ENCODE measurements at regions not wholly inside any gene's neighbourhood (a gene's known extent, or its start where the extent isn't known, plus 50 kb on each side); places are given as distances from the start of the nearest gene placed in this dataset.

- Histone ChIP-seq H3K4me3 (ENCODE audit: low read length) (no peak overlapping the region), H3K9me3 (ENCODE audit: control insufficient read depth, insufficient read depth, low read length) (no peaks in the 10 kb centered on the region), H3K27me3 (ENCODE audit: control insufficient read depth, insufficient read depth, low read length) (no peaks in the 10 kb centered on the region), H3K36me3 (ENCODE audit: control insufficient read depth, insufficient read depth, low read length) (no peaks in the 10 kb centered on the region), H3K4me1 (ENCODE audit: control insufficient read depth, insufficient read depth, low read length) (no peaks in the 10 kb centered on the region), H3K27ac (ENCODE audit: low read length) (no peak overlapping the region)
- no peak for DNase-seq (ENCODE audit: low read depth, low spot score)
- no CpG with 5 or more reads among the region's 3 CpGs for WGBS (ENCODE audit: insufficient coverage, insufficient read length)
These were observed 256.9 kb downstream of the PTBP2 start for GRCh38 chr1:96978444-96978843.

GRCh38 chr1:96978901-96979300, 257.3 kb downstream of the PTBP2 start:
- WGBS (ENCODE audit: insufficient coverage, insufficient read length) = no CpG with 5 or more reads among the region's 4 CpGs
- no peak for DNase-seq (ENCODE audit: low read depth, low spot score)
- no peak overlapping the region for H3K27ac ChIP-seq (ENCODE audit: low read length)

GRCh38 chr1:96979304-96980268, 258.0 kb downstream of the PTBP2 start:
- DNase-seq (ENCODE audit: low read depth, low spot score) = no peak
- no peaks in the 10 kb centered on the region for H3K4me1 ChIP-seq (ENCODE audit: control insufficient read depth, insufficient read depth, low read length)
- no CpG with 5 or more reads among the region's 3 CpGs for WGBS (ENCODE audit: insufficient coverage, insufficient read length)
- no peak overlapping the region for H3K4me3 ChIP-seq (ENCODE audit: low read length)
- no peaks in the 10 kb centered on the region for H3K9me3 ChIP-seq (ENCODE audit: control insufficient read depth, insufficient read depth, low read length)
- no peak overlapping the region for H3K27ac ChIP-seq (ENCODE audit: low read length)
- H3K36me3 ChIP-seq (ENCODE audit: control insufficient read depth, insufficient read depth, low read length) = no peaks in the 10 kb centered on the region
- no peaks in the 10 kb centered on the region for H3K27me3 ChIP-seq (ENCODE audit: control insufficient read depth, insufficient read depth, low read length)

More at GRCh38 chr1:96978901-96979300, 257.3 kb downstream of the PTBP2 start:
- H3K4me1 ChIP-seq (ENCODE audit: control insufficient read depth, insufficient read depth, low read length) = no peaks in the 10 kb centered on the region
- no peaks in the 10 kb centered on the region for H3K9me3 ChIP-seq (ENCODE audit: control insufficient read depth, insufficient read depth, low read length)
- no peak overlapping the region for H3K4me3 ChIP-seq (ENCODE audit: low read length)
- no peaks in the 10 kb centered on the region for H3K36me3 ChIP-seq (ENCODE audit: control insufficient read depth, insufficient read depth, low read length)
- H3K27me3 ChIP-seq (ENCODE audit: control insufficient read depth, insufficient read depth, low read length) = no peaks in the 10 kb centered on the region

GRCh38 chr1:96980448-96980847, 258.9 kb downstream of the PTBP2 start:
- Histone ChIP-seq H3K4me1 (ENCODE audit: control insufficient read depth, insufficient read depth, low read length) (no peaks in the 10 kb centered on the region), H3K36me3 (ENCODE audit: control insufficient read depth, insufficient read depth, low read length) (no peaks in the 10 kb centered on the region), H3K27me3 (ENCODE audit: control insufficient read depth, insufficient read depth, low read length) (no peaks in the 10 kb centered on the region), H3K9me3 (ENCODE audit: control insufficient read depth, insufficient read depth, low read length) (no peaks in the 10 kb centered on the region), H3K27ac (ENCODE audit: low read length) (no peak overlapping the region), H3K4me3 (ENCODE audit: low read length) (no peak overlapping the region)
- no CpG with 5 or more reads among the region's 2 CpGs for WGBS (ENCODE audit: insufficient coverage, insufficient read length)
- no peak for DNase-seq (ENCODE audit: low read depth, low spot score)

- DNase-seq (ENCODE audit: low read depth, low spot score) = no peak
- Histone ChIP-seq H3K36me3 (ENCODE audit: control insufficient read depth, insufficient read depth, low read length) (no peaks in the 10 kb centered on the region), H3K27ac (ENCODE audit: low read length) (no peak overlapping the region), H3K9me3 (ENCODE audit: control insufficient read depth, insufficient read depth, low read length) (no peaks in the 10 kb centered on the region), H3K4me1 (ENCODE audit: control insufficient read depth, insufficient read depth, low read length) (no peaks in the 10 kb centered on the region), H3K27me3 (ENCODE audit: control insufficient read depth, insufficient read depth, low read length) (no peaks in the 10 kb centered on the region), H3K4me3 (ENCODE audit: low read length) (no peak overlapping the region)
These were observed 259.6 kb downstream of the PTBP2 start for GRCh38 chr1:96981181-96981580.

GRCh38 chr1:96982118-96982517, 260.5 kb downstream of the PTBP2 start:
- DNase-seq (ENCODE audit: low read depth, low spot score) = no peak
- H3K27ac ChIP-seq (ENCODE audit: low read length) = no peak overlapping the region
- H3K27me3 ChIP-seq (ENCODE audit: control insufficient read depth, insufficient read depth, low read length) = no peaks in the 10 kb centered on the region
- H3K4me3 ChIP-seq (ENCODE audit: low read length) = no peak overlapping the region
- H3K9me3 ChIP-seq (ENCODE audit: control insufficient read depth, insufficient read depth, low read length) = no peaks in the 10 kb centered on the region
- H3K36me3 ChIP-seq (ENCODE audit: control insufficient read depth, insufficient read depth, low read length) = no peaks in the 10 kb centered on the region
- no peaks in the 10 kb centered on the region for H3K4me1 ChIP-seq (ENCODE audit: control insufficient read depth, insufficient read depth, low read length)
- no CpG with 5 or more reads among the region's 3 CpGs for WGBS (ENCODE audit: insufficient coverage, insufficient read length)

GRCh38 chr1:96983866-96984265, 262.3 kb downstream of the PTBP2 start:
- Histone ChIP-seq H3K4me3 (ENCODE audit: low read length) (no peak overlapping the region), H3K4me1 (ENCODE audit: control insufficient read depth, insufficient read depth, low read length) (no peaks in the 10 kb centered on the region), H3K9me3 (ENCODE audit: control insufficient read depth, insufficient read depth, low read length) (no peaks in the 10 kb centered on the region), H3K27me3 (ENCODE audit: control insufficient read depth, insufficient read depth, low read length) (no peaks in the 10 kb centered on the region), H3K36me3 (ENCODE audit: control insufficient read depth, insufficient read depth, low read length) (no peaks in the 10 kb centered on the region), H3K27ac (ENCODE audit: low read length) (no peak overlapping the region)
- no peak for DNase-seq (ENCODE audit: low read depth, low spot score)
- WGBS (ENCODE audit: insufficient coverage, insufficient read length) = no CpG with 5 or more reads among the region's 8 CpGs

- Histone ChIP-seq H3K36me3 (ENCODE audit: control insufficient read depth, insufficient read depth, low read length) (no peaks in the 10 kb centered on the region), H3K4me3 (ENCODE audit: low read length) (no peak overlapping the region), H3K27ac (ENCODE audit: low read length) (no peak overlapping the region), H3K9me3 (ENCODE audit: control insufficient read depth, insufficient read depth, low read length) (no peaks in the 10 kb centered on the region), H3K4me1 (ENCODE audit: control insufficient read depth, insufficient read depth, low read length) (no peaks in the 10 kb centered on the region), H3K27me3 (ENCODE audit: control insufficient read depth, insufficient read depth, low read length) (no peaks in the 10 kb centered on the region)
- no CpG with 5 or more reads among the region's 5 CpGs for WGBS (ENCODE audit: insufficient coverage, insufficient read length)
- DNase-seq (ENCODE audit: low read depth, low spot score) = no peak
These were observed 265.7 kb downstream of the PTBP2 start for GRCh38 chr1:96987186-96987703.

- H3K27me3 ChIP-seq (ENCODE audit: control insufficient read depth, insufficient read depth, low read length) = no peaks in the 10 kb centered on the region
- no peaks in the 10 kb centered on the region for H3K36me3 ChIP-seq (ENCODE audit: control insufficient read depth, insufficient read depth, low read length)
- no peak overlapping the region for H3K4me3 ChIP-seq (ENCODE audit: low read length)
- no peak overlapping the region for H3K27ac ChIP-seq (ENCODE audit: low read length)
- no peaks in the 10 kb centered on the region for H3K9me3 ChIP-seq (ENCODE audit: control insufficient read depth, insufficient read depth, low read length)
- no peak for DNase-seq (ENCODE audit: low read depth, low spot score)
- H3K4me1 ChIP-seq (ENCODE audit: control insufficient read depth, insufficient read depth, low read length) = no peaks in the 10 kb centered on the region
- no CpG with 5 or more reads among the region's 2 CpGs for WGBS (ENCODE audit: insufficient coverage, insufficient read length)
These were observed 267.7 kb downstream of the PTBP2 start for GRCh38 chr1:96989302-96989701.

GRCh38 chr1:96990136-96990535, 268.6 kb downstream of the PTBP2 start:
- Histone ChIP-seq H3K36me3 (ENCODE audit: control insufficient read depth, insufficient read depth, low read length) (no peaks in the 10 kb centered on the region), H3K9me3 (ENCODE audit: control insufficient read depth, insufficient read depth, low read length) (no peaks in the 10 kb centered on the region), H3K27me3 (ENCODE audit: control insufficient read depth, insufficient read depth, low read length) (no peaks in the 10 kb centered on the region), H3K4me1 (ENCODE audit: control insufficient read depth, insufficient read depth, low read length) (no peaks in the 10 kb centered on the region), H3K27ac (ENCODE audit: low read length) (no peak overlapping the region), H3K4me3 (ENCODE audit: low read length) (no peak overlapping the region)
- no CpG with 5 or more reads among the region's 3 CpGs for WGBS (ENCODE audit: insufficient coverage, insufficient read length)
- DNase-seq (ENCODE audit: low read depth, low spot score) = no peak

GRCh38 chr1:96991261-96991660, 269.7 kb downstream of the PTBP2 start:
- H3K9me3 ChIP-seq (ENCODE audit: control insufficient read depth, insufficient read depth, low read length) = no peaks in the 10 kb centered on the region
- H3K36me3 ChIP-seq (ENCODE audit: control insufficient read depth, insufficient read depth, low read length) = no peaks in the 10 kb centered on the region
- no peak overlapping the region for H3K27ac ChIP-seq (ENCODE audit: low read length)
- 100% methylated on average over 1 of the region's 1 CpG for WGBS (ENCODE audit: insufficient coverage, insufficient read length)
- no peaks in the 10 kb centered on the region for H3K27me3 ChIP-seq (ENCODE audit: control insufficient read depth, insufficient read depth, low read length)
- no peak overlapping the region for H3K4me3 ChIP-seq (ENCODE audit: low read length)
- H3K4me1 ChIP-seq (ENCODE audit: control insufficient read depth, insufficient read depth, low read length) = no peaks in the 10 kb centered on the region
- no peak for DNase-seq (ENCODE audit: low read depth, low spot score)

Measured in iPS DF 6.9 (cell line).